Left colon (tissue), 2 donors: ENCODE measurements at regions not wholly inside any gene's neighbourhood (a gene's known extent, or its start where the extent isn't known, plus 50 kb on each side); places are given as distances from the start of the nearest gene placed in this dataset.

ENCODE experiments used
- ATAC-seq: fragments of 200-7000 bp; cut with Tn5 transposase; one replicate; pipeline ENCODE4 v1.9.1; 2020; ENCODE audit warnings: mild to moderate bottlenecking, moderate library complexity
- DNase-seq, 2 donors: peaks; one replicate each; pipeline ENCODE4 v3.0.0-alpha.2; 2020
- intact Hi-C, 2 donors: fragments of 100-400 bp; cut with DNase I in 1 of 2; cut with micrococcal nuclease in 1 of 2; formaldehyde crosslinking; loops; one replicate each; pipeline versions ENCODE4 v1.11.2 to v1.14.0; 2022; cut with DNase I, micrococcal nuclease
- donor health status: DM: no; HTN: no; CAD: no.
- donor health status: DM: yes; HTN: yes; CAD: no.

DNA sequence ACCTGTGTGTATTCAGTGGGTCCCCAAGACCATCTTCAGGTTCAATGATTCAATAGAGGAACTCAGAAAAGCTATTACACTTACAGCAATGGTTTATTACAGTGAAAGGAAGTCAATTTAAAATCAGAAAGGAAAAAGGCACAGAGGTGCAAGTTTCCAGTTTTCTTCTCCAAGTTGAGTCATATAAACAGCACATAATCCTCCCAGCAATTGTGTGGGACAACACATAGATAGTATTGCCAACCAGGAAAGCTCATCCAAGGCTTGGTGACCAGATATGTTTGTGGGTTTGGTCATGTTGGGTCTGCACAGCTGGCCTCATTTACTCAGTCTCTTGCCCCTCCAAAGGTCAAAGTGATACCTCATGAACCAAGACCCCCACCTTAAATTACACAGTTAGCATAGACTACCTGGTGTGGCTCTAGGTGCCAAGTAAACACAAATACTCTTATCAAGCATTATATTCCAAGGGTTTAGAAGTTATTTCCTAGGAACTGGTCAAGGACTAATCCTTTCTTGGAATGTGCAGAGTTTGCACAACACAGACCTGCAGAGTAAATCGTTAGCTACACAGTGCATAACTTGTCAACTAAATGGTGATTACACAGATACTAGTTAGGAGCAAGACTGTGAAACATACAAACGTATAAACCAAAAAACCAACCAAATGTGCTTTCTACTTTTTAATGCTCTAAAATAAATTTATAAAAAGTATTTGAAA, 777.3 kb downstream of the PCDH18 start:
- intact Hi-C loops: no loop called here
- ATAC-seq: no peak
- no peak for DNase-seq

- intact Hi-C loops: no loop called here
- DNase-seq (no peak), ATAC-seq (no peak)
These were observed 780.7 kb downstream of the PCDH18 start for GRCh38 chr4:136751556-136751955.

GRCh38 chr4:136750897-136751296, 781.4 kb downstream of the PCDH18 start:
- ATAC-seq (no peak), DNase-seq (no peak)
- intact Hi-C loops: no loop called here

DNA sequence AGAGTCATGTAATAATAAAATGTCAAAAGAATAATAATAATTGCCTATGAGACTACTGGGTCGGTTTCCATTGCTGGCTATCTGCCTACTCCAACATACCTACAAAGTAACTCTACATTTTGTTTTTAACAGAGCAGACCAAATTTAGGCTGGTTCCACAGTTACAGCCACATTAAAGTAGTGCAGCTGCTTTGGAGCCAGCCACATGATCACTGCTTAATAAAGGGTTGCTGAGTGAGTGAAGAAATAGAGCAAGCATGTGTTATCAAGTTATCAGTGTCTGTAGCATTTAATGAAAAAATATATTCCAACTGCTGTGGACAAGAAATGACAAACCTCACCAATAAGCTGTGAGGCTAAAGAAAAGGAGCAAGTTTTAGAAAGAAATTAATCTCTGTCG, 782.3 kb downstream of the PCDH18 start:
- intact Hi-C loops: no loop called here

GRCh38 chr4:136748773-136749172, 783.5 kb downstream of the PCDH18 start:
- intact Hi-C loops: no loop called here
- no peak for ATAC-seq
- no peak for DNase-seq

More for the DNA sequence above, 782.3 kb downstream of the PCDH18 start:
- DNase-seq: no peak
- ATAC-seq: no peak

DNA sequence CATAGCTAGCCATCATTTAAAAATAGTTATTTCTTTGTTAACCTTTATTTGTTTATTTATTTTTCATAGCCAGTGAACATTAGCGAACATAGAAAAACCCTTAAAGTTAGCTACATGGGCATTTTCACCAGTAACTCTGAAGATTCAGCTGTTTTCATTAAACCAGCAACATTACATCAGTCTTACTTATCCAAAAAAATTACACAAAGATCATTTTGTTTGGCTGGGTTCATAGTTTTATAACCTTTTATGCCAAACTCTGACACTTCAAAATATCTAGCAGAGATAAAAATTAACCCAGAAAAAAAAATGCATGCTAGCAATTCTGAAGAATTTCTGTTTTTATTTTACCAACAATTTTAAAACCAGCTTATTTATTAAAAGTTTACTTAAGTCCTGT, 784.1 kb downstream of the PCDH18 start:
- ATAC-seq (no peak), DNase-seq (no peak)
- intact Hi-C loops: no loop called here

DNA sequence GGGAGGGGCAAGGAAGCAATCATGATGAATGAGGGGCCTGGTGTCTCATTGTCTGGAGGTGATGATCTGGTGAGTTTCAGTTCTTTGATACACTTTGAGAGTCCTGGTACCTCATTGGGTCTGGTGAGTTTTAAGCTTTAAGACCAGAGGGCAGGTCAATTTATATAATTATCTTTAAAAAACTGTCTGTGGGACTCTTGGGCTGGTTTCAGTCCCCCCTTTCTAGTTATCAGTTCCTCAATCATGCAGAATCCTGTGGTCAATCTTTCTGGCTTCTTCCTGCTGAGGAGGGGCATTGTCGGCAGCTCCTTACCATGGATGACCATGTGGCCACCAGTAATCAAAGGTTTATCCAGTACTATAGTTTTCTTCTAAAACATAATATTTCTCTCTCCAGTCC, 789.1 kb downstream of the PCDH18 start:
- DNase-seq (no peak), ATAC-seq (no peak)
- intact Hi-C loops: no loop called here

DNA sequence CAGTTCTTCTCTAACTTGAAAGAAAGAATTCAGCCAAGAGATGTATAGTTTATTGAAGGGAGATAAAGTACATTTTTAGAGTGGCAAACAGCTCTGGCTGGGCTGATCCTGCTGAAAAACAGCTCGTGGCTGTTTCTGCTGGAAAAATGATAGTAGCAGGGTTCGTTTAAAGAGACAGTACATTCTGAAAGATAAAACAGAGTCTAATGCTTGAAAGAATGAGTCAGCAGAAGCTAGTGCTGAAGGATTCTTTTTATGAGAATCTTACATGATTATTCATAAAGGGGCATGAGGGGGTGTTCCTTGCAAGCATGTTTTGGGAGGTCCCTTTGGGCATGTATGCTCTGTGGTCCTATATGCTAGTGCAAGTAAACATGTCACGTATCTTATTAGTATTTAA, 790.0 kb downstream of the PCDH18 start:
- ATAC-seq: no peak
- DNase-seq: no peak
- intact Hi-C loops: no loop called here

GRCh38 chr4:136741468-136741867, 790.8 kb downstream of the PCDH18 start:
- no peak for ATAC-seq
- intact Hi-C loops: no loop called here
- no peak for DNase-seq

DNA sequence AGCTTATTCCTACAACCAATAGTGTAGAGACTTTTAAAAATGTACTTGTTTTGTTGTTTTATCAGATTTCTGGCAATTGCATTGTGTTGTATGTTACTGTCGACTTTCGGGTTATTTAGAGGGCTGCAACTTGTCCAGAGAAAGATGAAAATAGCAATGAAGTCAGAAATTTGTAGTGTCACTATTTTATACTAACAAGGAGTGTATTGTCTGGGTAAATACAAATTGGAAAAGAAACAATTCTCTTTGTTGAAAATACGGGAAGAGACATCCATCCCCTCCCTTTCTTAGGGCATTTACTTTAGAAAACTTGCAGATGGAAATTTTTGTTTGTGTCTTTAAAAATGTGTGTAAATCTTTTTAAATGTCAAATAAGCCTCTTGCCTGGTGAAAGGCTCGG, 792.0 kb downstream of the PCDH18 start:
- DNase-seq (no peak), ATAC-seq (no peak)
- intact Hi-C loops: no loop called here

DNA sequence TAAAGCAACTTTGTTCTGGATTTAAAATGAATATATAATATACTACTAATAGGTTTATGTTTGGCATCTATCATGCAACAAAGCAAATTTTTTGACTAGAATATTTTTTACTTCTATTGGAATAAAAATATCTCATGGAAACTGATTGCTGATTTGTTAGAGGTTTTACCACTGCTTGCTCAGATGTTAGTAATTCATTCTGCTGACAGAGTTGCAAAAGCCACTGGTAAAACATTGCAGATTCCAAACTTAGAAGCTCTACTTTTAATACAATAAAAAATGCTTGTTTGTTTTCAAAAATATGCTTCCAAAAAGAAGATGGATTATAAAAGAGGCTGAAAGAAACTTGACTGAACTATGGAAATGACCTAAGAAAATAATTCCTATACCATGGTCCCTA, 795.2 kb downstream of the PCDH18 start:
- no peak for ATAC-seq
- no peak for DNase-seq
- intact Hi-C loops: no loop called here

- intact Hi-C loops: no loop called here
- DNase-seq (no peak), ATAC-seq (no peak)
These were observed 801.3 kb downstream of the PCDH18 start for GRCh38 chr4:136731025-136731424.

DNA sequence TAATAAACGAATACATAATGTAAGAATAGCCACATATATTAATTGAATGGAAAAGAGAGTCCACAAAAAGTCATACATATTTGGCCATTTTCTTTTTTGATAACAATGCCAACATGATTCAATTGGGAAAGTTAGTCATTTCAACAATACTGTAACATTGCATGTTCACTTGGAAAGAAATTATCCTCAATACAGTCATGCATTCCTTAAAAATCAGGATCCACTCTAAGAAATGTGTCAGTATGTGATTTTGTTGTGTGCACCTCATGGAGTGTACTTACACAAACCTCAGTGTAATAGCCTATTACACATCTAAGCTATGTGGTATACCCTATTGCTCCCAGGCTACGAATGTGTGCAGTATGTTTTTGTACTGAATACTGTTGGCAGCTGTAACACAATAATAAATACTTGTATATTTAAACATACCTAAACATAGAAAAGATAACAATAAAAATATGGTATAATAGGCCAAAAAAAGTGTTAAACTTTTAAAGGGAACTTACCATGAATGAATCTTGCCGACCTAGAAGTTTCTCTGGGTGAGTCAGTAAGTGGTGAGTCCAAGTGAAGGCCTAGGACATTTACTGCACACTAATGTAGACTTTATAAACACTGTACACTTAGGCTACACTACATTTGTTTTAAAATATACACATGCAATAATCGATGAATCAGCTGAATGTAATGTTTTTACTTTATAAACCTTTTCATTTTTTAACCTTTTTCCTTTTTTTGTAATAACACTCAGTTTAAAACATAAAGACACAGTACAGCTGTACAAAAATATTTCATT, 806.8 kb downstream of the PCDH18 start:
- DNase-seq (no peak), ATAC-seq (no peak)
- intact Hi-C loops: no loop called here

- DNase-seq: no peak
These were observed 819.2 kb downstream of the PCDH18 start for GRCh38 chr4:136713140-136713539.

GRCh38 chr4:136709897-136710296, 822.4 kb downstream of the PCDH18 start:
- DNase-seq (no peak), ATAC-seq (no peak)
- intact Hi-C loops: no loop called here

More at GRCh38 chr4:136713140-136713539, 819.2 kb downstream of the PCDH18 start:
- no peak for ATAC-seq
- intact Hi-C loops: no loop called here

- DNase-seq: no peak
- intact Hi-C loops: no loop called here
- ATAC-seq: no peak
These were observed 825.4 kb downstream of the PCDH18 start for GRCh38 chr4:136706942-136707341.

DNA sequence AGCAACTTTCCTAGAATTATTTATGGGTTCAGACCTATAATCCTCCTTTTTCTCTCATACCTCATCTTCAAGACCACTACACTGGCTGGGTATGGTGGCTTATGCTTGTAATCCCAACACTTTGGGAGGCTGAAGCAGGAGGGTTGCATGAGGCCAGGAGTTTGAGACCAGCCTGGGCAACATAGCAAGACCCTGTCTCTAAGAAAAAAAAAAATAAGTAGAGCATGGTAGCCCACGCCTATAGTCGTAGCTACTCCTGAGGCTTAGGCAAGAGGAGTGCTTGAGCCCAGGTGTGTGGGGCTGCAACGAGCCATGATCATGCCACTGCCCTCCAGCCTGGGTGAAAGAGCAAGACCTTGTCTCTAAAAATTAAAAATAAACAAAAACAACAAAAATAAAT, 832.4 kb downstream of the PCDH18 start:
- ATAC-seq (no peak), DNase-seq (no peak)
- intact Hi-C loops: no loop called here

DNA sequence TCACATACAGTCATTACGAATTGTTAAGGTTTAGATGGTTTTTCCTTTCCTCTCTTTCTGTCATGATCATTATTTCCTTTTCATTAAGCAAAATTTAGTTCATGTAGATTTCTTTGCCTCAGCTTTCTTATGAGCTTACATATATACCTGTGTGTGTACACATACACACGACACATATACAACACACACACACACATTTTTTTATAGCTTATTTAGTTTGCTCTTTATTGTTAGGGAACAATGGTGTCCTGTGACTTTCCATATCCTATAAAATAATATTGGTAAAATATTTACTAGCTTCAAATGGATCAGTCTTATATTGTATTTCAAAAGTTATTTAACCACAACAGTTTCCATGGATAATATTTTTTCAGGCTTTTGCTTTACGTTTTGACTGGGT, 840.7 kb downstream of the PCDH18 start:
- DNase-seq: no peak
- intact Hi-C loops: no loop called here
- peak; percentile 77 for ATAC-seq

- ATAC-seq (peak; percentile 92), DNase-seq (no peak)
- intact Hi-C loops: no loop called here
These were observed 841.9 kb downstream of the PCDH18 start for GRCh38 chr4:136690360-136690759.

DNA sequence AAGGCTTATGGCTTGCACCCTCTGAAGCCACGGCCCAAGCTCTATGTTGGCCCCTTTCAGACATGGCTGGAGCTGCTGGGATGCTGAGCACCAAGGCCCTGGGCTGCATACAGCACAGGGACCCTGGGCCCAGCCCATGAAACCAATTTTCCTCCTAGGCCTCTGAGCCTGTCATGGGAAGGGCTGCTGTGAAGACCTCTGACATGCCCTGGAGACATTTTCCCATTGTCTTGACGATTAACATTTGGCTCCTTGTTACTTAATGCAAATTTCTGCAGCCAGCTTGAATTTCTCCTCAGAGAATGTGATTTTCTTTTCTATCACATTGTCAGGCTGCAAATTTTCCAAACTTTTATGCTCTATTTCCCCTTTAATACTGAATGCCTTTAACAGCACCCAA, 844.7 kb downstream of the PCDH18 start:
- ATAC-seq (no peak), DNase-seq (no peak)
- intact Hi-C loops: no loop called here

DNA sequence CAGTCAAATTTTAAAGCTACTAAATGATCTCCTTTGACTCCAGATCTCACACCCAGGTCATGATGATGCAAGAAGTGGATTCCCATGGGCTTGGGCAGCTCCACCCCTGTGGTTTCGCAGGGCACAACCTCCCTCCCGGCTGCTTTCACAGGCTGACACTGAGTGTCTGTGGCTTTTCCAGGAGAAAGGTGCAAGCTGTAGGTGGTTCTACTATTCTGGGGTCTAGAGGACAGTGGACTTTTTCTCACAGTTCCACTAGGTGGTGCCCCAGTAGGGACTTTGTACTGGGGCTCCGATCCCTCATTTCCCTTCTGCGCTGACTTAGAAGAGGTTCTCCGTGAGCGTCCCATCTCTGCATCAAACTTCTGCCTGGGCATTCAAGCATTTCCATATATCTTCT, 845.2 kb downstream of the PCDH18 start:
- DNase-seq (no peak), ATAC-seq (no peak)

More for the DNA sequence above, 845.2 kb downstream of the PCDH18 start:
- intact Hi-C loops: no loop called here
